SU-DHL-6 (cell line): ENCODE measurements at regions not wholly inside any gene's neighbourhood (a gene's known extent, or its start where the extent isn't known, plus 50 kb on each side); places are given as distances from the start of the nearest gene placed in this dataset.

Experiments
- H2AFZ ChIP-seq: fragments of 200-600 bp; sonication (generic); 2 replicates; pipeline ENCODE4 v1.6.1; 2014; ENCODE audit warnings: low read depth, mild to moderate bottlenecking, moderate library complexity, mixed read lengths, antibody characterized with exemption, low read length; ENCODE audit not compliant: severe bottlenecking
- H3F3A ChIP-seq: fragments of 200-600 bp; shearing (Covaris generic); 2 replicates; pipeline ENCODE4 v1.6.0; 2016; ENCODE audit warnings: antibody characterized with exemption, mild to moderate bottlenecking; ENCODE audit not compliant: insufficient read depth
- H3K27ac ChIP-seq: fragments of 200-600 bp; sonication (generic); 2 replicates; pipeline ENCODE4 v1.5.1; 2016; ENCODE audit warnings: low read depth, mild to moderate bottlenecking, low read length, moderate library complexity, mixed read lengths
- H3K27me3 ChIP-seq: fragments of 200-600 bp; sonication (generic), shearing (Covaris generic); 2 replicates; pipeline ENCODE4 v1.6.0; 2014; ENCODE audit warnings: mild to moderate bottlenecking, low read length
- H3K36me3 ChIP-seq: fragments of 200-600 bp; sonication (generic); 2 replicates; pipeline ENCODE4 v1.6.1; 2014; ENCODE audit warnings: mild to moderate bottlenecking, low read length, mixed read lengths
- H3K4me2 ChIP-seq: fragments of 300-600, 200-600 bp; shearing (Covaris generic), sonication (generic); 2 replicates; pipeline ENCODE4 v1.6.0; 2014; ENCODE audit warnings: low read length, low read depth, mild to moderate bottlenecking; ENCODE audit not compliant: poor library complexity, severe bottlenecking
- H3K4me3 ChIP-seq: fragments of 200-600 bp; sonication (generic); 2 replicates; pipeline ENCODE4 v1.5.1; 2014; ENCODE audit warnings: antibody characterized with exemption, low read length, mild to moderate bottlenecking, mixed read lengths; ENCODE audit not compliant: insufficient read depth, poor library complexity, severe bottlenecking
- H3K79me2 ChIP-seq: fragments of 200-600 bp; sonication (generic); 2 replicates; pipeline ENCODE4 v1.6.1; 2014; ENCODE audit warnings: mild to moderate bottlenecking, low read length, moderate library complexity; ENCODE audit not compliant: insufficient read depth
- H3K9ac ChIP-seq: fragments of 200-600 bp; sonication (generic); 2 replicates; pipeline ENCODE4 v1.7.0; 2014; ENCODE audit warnings: mild to moderate bottlenecking, low read length
- H3K9me2 ChIP-seq: fragments of 200-600 bp; sonication (generic); replicated peaks from 2 replicates; pipeline ENCODE4 v1.6.1; 2014; ENCODE audit warnings: low read length; ENCODE audit not compliant: insufficient read depth
- H3K9me3 ChIP-seq: fragments of 200-600 bp; sonication (generic); 2 replicates; pipeline ENCODE4 v1.6.1; 2014; ENCODE audit warnings: low read length, mixed read lengths; ENCODE audit not compliant: insufficient read depth
- H4K20me1 ChIP-seq: fragments of 200-600 bp; sonication (generic); 2 replicates; pipeline ENCODE4 v1.6.1; 2014; ENCODE audit warnings: low read depth, mild to moderate bottlenecking, antibody characterized with exemption, low read length, moderate library complexity, mixed read lengths
- CTCF ChIP-seq: fragments of 200-600 bp; sonication (generic); IDR thresholded peaks from one replicate; pipeline ENCODE4 v1.5.1; 2017; ENCODE audit warnings: antibody characterized with exemption, mild to moderate bottlenecking, low read length, moderate library complexity; ENCODE audit not compliant: insufficient read depth, poor library complexity, severe bottlenecking
- EZH2phosphoT487 ChIP-seq: fragments of 200-600 bp; sonication (generic), shearing (Covaris generic); conservative IDR thresholded peaks from 2 replicates; pipeline ENCODE4 v1.6.1; 2018; ENCODE audit warnings: mild to moderate bottlenecking, antibody characterized with exemption, low read length, moderate library complexity, mixed read lengths

- Histone ChIP-seq H3K27ac (no peak overlapping the region), H3K36me3 (no peaks in the 10 kb centered on the region), H3K4me3 (no peak overlapping the region), H3K9me2 (no peaks in the 10 kb centered on the region), H3K79me2 (no peaks in the 10 kb centered on the region), H3K9me3 (no peaks in the 10 kb centered on the region), H3K27me3 (no peaks in the 10 kb centered on the region), H4K20me1 (no peaks in the 10 kb centered on the region), H3F3A (no peaks in the 10 kb centered on the region), H2AFZ (no peak overlapping the region), H3K9ac (no peak overlapping the region), H3K4me2 (no peak overlapping the region)
- TF ChIP-seq EZH2phosphoT487 (no peak), CTCF (no peak)
Observed at GRCh38 chr11:127994736-127995135, 592.6 kb downstream of the ETS1 start.

- H3K36me3 ChIP-seq, result no peaks in the 10 kb centered on the region
- no peak overlapping the region for H2AFZ ChIP-seq
- TF ChIP-seq EZH2phosphoT487 (no peak), CTCF (no peak)
- H3K9ac ChIP-seq, result no peak overlapping the region
- H3K27me3 ChIP-seq, result no peaks in the 10 kb centered on the region
- no peaks in the 10 kb centered on the region for H3K79me2 ChIP-seq
- no peaks in the 10 kb centered on the region for H3K9me3 ChIP-seq
- H3F3A ChIP-seq, result no peaks in the 10 kb centered on the region
- H3K4me3 ChIP-seq, result no peak overlapping the region
- H3K9me2 ChIP-seq, result no peaks in the 10 kb centered on the region
- H4K20me1 ChIP-seq, result no peaks in the 10 kb centered on the region
- no peak overlapping the region for H3K4me2 ChIP-seq
- no peak overlapping the region for H3K27ac ChIP-seq
Observed at GRCh38 chr11:127993788-127994187, 593.6 kb downstream of the ETS1 start.

- no peaks in the 10 kb centered on the region for H3K36me3 ChIP-seq
- no peaks in the 10 kb centered on the region for H4K20me1 ChIP-seq
- H3F3A ChIP-seq, result no peaks in the 10 kb centered on the region
- H3K27ac ChIP-seq, result no peak overlapping the region
- H3K9me3 ChIP-seq, result no peaks in the 10 kb centered on the region
- no peak overlapping the region for H3K4me2 ChIP-seq
- TF ChIP-seq CTCF (no peak), EZH2phosphoT487 (no peak)
- H3K9me2 ChIP-seq, result no peaks in the 10 kb centered on the region
- H3K9ac ChIP-seq, result no peak overlapping the region
- H3K27me3 ChIP-seq, result no peaks in the 10 kb centered on the region
- H3K79me2 ChIP-seq, result no peaks in the 10 kb centered on the region
- H2AFZ ChIP-seq, result no peak overlapping the region
- H3K4me3 ChIP-seq, result no peak overlapping the region
Observed at GRCh38 chr11:127993281-127993680, 594.1 kb downstream of the ETS1 start.

GRCh38 chr11:127986073-127986472 is 601.3 kb downstream of the ETS1 start:
- no peak overlapping the region for H2AFZ ChIP-seq
- H3K9me2 ChIP-seq, result no peaks in the 10 kb centered on the region
- no peaks in the 10 kb centered on the region for H3K9me3 ChIP-seq
- no peaks in the 10 kb centered on the region for H3F3A ChIP-seq
- H4K20me1 ChIP-seq, result no peaks in the 10 kb centered on the region
- H3K9ac ChIP-seq, result no peak overlapping the region
- H3K4me3 ChIP-seq, result no peak overlapping the region
- no peaks in the 10 kb centered on the region for H3K36me3 ChIP-seq
- no peak for TF ChIP-seq EZH2phosphoT487
- TF ChIP-seq CTCF, result no peak
- no peaks in the 10 kb centered on the region for H3K27me3 ChIP-seq
- H3K27ac ChIP-seq, result no peak overlapping the region
- no peaks in the 10 kb centered on the region for H3K79me2 ChIP-seq
- no peak overlapping the region for H3K4me2 ChIP-seq
